Neuronal stem cell (in vitro differentiated cells): ENCODE measurements at regions not wholly inside any gene's neighbourhood (a gene's known extent, or its start where the extent isn't known, plus 50 kb on each side); places are given as distances from the start of the nearest gene placed in this dataset.

Experiments used
- DNase-seq: peaks from one replicate; pipeline ENCODE4 v3.0.0-alpha.2; 2013; ENCODE audit warnings: low spot score
- H2AFZ ChIP-seq: one replicate; pipeline ENCODE4 v1.6.1; 2013; ENCODE audit warnings: mild to moderate bottlenecking, low read length, inconsistent platforms
- H2AK5ac ChIP-seq: 2 replicates; pipeline ENCODE4 v1.6.1; 2013; ENCODE audit warnings: low read depth, mild to moderate bottlenecking, inconsistent platforms, low read length, moderate library complexity, mixed read lengths
- H2BK120ac ChIP-seq: 2 replicates; pipeline ENCODE4 v1.6.1; 2013; ENCODE audit warnings: low read depth, mild to moderate bottlenecking, inconsistent platforms, low read length, moderate library complexity, mixed read lengths
- H2BK12ac ChIP-seq: one replicate; pipeline ENCODE4 v1.6.1; 2013; ENCODE audit warnings: low read length, inconsistent platforms
- H2BK15ac ChIP-seq: 2 replicates; pipeline ENCODE4 v1.6.1; 2013; ENCODE audit warnings: mild to moderate bottlenecking, low read length, inconsistent platforms, mixed read lengths
- H2BK5ac ChIP-seq: one replicate; pipeline ENCODE4 v1.6.1; 2013; ENCODE audit warnings: inconsistent platforms, mild to moderate bottlenecking, low read length, moderate library complexity
- H3K14ac ChIP-seq: one replicate; pipeline ENCODE4 v1.6.1; 2013; ENCODE audit warnings: low read length, inconsistent platforms
- H3K18ac ChIP-seq: 2 replicates; pipeline ENCODE4 v1.6.1; 2013; ENCODE audit warnings: low read length, inconsistent platforms
- H3K23ac ChIP-seq: 2 replicates; pipeline ENCODE4 v1.6.1; 2013; ENCODE audit warnings: low read depth, mild to moderate bottlenecking, mixed read lengths, low read length, inconsistent platforms; ENCODE audit not compliant: poor library complexity
- H3K27ac ChIP-seq: replicated peaks from 3 replicates; pipeline ENCODE4 v1.5.1; 2013; ENCODE audit warnings: low read length, inconsistent platforms
- H3K27me3 ChIP-seq, 3 experiments: 2 replicates each; pipeline ENCODE4 v1.6.1; 2013; ENCODE audit warnings: low read length in 3 of 3, mild to moderate bottlenecking in 2 of 3, inconsistent platforms in 1 of 3, low read depth in 1 of 3, mixed read lengths in 1 of 3, moderate library complexity in 1 of 3; ENCODE audit not compliant: control insufficient read depth in 3 of 3, insufficient read depth in 3 of 3
- H3K36me3 ChIP-seq, 2 donors: replicated peaks in 1 of 2; 2 replicates each; pipeline ENCODE4 v1.6.1; 2013; ENCODE audit warnings: low read length in 2 of 2; ENCODE audit not compliant: control insufficient read depth in 2 of 2, insufficient read depth in 2 of 2
- H3K4ac ChIP-seq: 2 replicates; pipeline ENCODE4 v1.6.1; 2013; ENCODE audit warnings: inconsistent platforms, mild to moderate bottlenecking, low read length, moderate library complexity
- H3K4me1 ChIP-seq, 2 donors: 1 replicate in 1 of 2; 2 replicates in 1 of 2; pipeline ENCODE4 v1.6.1; 2013; ENCODE audit warnings: low read length in 2 of 2, low read depth in 1 of 2; ENCODE audit not compliant: control insufficient read depth in 2 of 2, insufficient read depth in 1 of 2
- H3K4me2 ChIP-seq: one replicate; pipeline ENCODE4 v1.6.1; 2013; ENCODE audit warnings: mild to moderate bottlenecking, low read length, inconsistent platforms; ENCODE audit not compliant: insufficient read depth, poor library complexity, severe bottlenecking
- H3K4me3 ChIP-seq, 2 donors: 2 replicates each; pipeline ENCODE4 v1.5.1; 2013; ENCODE audit warnings: low read length in 2 of 2, mild to moderate bottlenecking in 2 of 2, inconsistent platforms in 1 of 2, moderate library complexity in 1 of 2
- H3K79me1 ChIP-seq: one replicate; pipeline ENCODE4 v1.6.1; 2013; ENCODE audit warnings: low read depth, mild to moderate bottlenecking, inconsistent platforms, low read length, moderate library complexity
- H3K9ac ChIP-seq: one replicate; pipeline ENCODE4 v1.6.1; 2013; ENCODE audit warnings: mild to moderate bottlenecking, low read depth, low read length, inconsistent platforms; ENCODE audit not compliant: poor library complexity
- H3K9me3 ChIP-seq, 2 donors: replicated peaks in 1 of 2; 2 replicates each; pipeline versions ENCODE3 to v1.6.1; 2013; ENCODE audit warnings: low read length in 2 of 2, mild to moderate bottlenecking in 2 of 2, inconsistent platforms in 1 of 2, low read depth in 1 of 2, mixed read lengths in 1 of 2, moderate library complexity in 1 of 2; ENCODE audit not compliant: control insufficient read depth in 2 of 2, insufficient read depth in 1 of 2
- H4K8ac ChIP-seq: one replicate; pipeline ENCODE4 v1.6.1; 2013; ENCODE audit warnings: low read depth, mild to moderate bottlenecking, inconsistent platforms, low read length, moderate library complexity
- H4K91ac ChIP-seq: one replicate; pipeline ENCODE4 v1.6.1; 2013; ENCODE audit warnings: low read length, low read depth, mild to moderate bottlenecking, inconsistent platforms; ENCODE audit not compliant: poor library complexity
- WGBS, 2 donors: extraction: QIAGEN DNeasy Blood & Tissue Kit; methylation state at CpG; one replicate each; pipeline ENCODE4 v1.1.7; 2013; ENCODE audit warnings: missing lambda C conversion rate in 2 of 2, mixed read lengths in 1 of 2; ENCODE audit not compliant: insufficient read length in 2 of 2, insufficient replicate concordance in 1 of 2; ENCODE audit errors: extremely low coverage in 2 of 2; 5-methylcytosine and 5-hydroxymethylcytosine counted together

GRCh38 chr2:196256585-196256984 is 85.2 kb upstream of the STK17B start:
- Histone ChIP-seq H3K4me1 (peaks cover 0 to 2% of the 10 kb centered on the region in 2 donors), H3K9ac (no peak overlapping the region), H2BK12ac (no peak overlapping the region), H3K27me3 (no peaks in the 10 kb centered on the region), H2BK5ac (no peak overlapping the region), H4K91ac (no peak overlapping the region), H3K23ac (no peak overlapping the region), H3K36me3 (peaks cover 0 to 3% of the 10 kb centered on the region in 2 donors), H4K8ac (no peak overlapping the region), H3K27ac (no peak overlapping the region), H3K4ac (no peak overlapping the region), H2AFZ (no peak overlapping the region), H3K4me3 (no peak overlapping the region), H3K14ac (no peak overlapping the region), H3K9me3 (no peaks in the 10 kb centered on the region), H3K4me2 (no peak overlapping the region), H2BK15ac (no peak overlapping the region), H2AK5ac (no peak overlapping the region), H3K79me1 (no peaks in the 10 kb centered on the region), H2BK120ac (no peak overlapping the region), H3K18ac (no peak overlapping the region)
- no peak for DNase-seq
- WGBS, 2 donors, result no CpG with 5 or more reads among the region's 1 CpG

- H3K4me1 ChIP-seq, result peaks cover 0 to 2% of the 10 kb centered on the region in 2 donors
- no peaks in the 10 kb centered on the region for H3K79me1 ChIP-seq
- no CpG with 5 or more reads among the region's 3 CpGs for WGBS, 2 donors
- H2AFZ ChIP-seq, result no peak overlapping the region
- H3K36me3 ChIP-seq, result peaks cover 0 to 3% of the 10 kb centered on the region in 2 donors
- H4K91ac ChIP-seq, result no peak overlapping the region
- no peak overlapping the region for H2AK5ac ChIP-seq
- H2BK12ac ChIP-seq, result no peak overlapping the region
- H3K27ac ChIP-seq, result no peak overlapping the region
- no peak overlapping the region for H2BK5ac ChIP-seq
- no peak overlapping the region for H3K23ac ChIP-seq
- H3K4me3 ChIP-seq, result no peak overlapping the region
- no peak overlapping the region for H3K4ac ChIP-seq
- no peak overlapping the region for H4K8ac ChIP-seq
- H3K4me2 ChIP-seq, result no peak overlapping the region
- H2BK120ac ChIP-seq, result no peak overlapping the region
- H3K27me3 ChIP-seq, result no peaks in the 10 kb centered on the region
- no peaks in the 10 kb centered on the region for H3K9me3 ChIP-seq
- no peak for DNase-seq
- no peak overlapping the region for H3K18ac ChIP-seq
- no peak overlapping the region for H2BK15ac ChIP-seq
- no peak overlapping the region for H3K14ac ChIP-seq
- H3K9ac ChIP-seq, result no peak overlapping the region
Measured at GRCh38 chr2:196257086-196257485, 85.7 kb upstream of the STK17B start.

- H3K27me3 ChIP-seq, result no peaks in the 10 kb centered on the region
- H3K36me3 ChIP-seq, result peaks cover 0 to 3% of the 10 kb centered on the region in 2 donors
- H3K4me2 ChIP-seq, result no peak overlapping the region
- H3K79me1 ChIP-seq, result no peaks in the 10 kb centered on the region
- H3K9ac ChIP-seq, result no peak overlapping the region
- H3K23ac ChIP-seq, result no peak overlapping the region
- no peak overlapping the region for H3K27ac ChIP-seq
- no peak overlapping the region for H2BK5ac ChIP-seq
- H3K4me1 ChIP-seq, result peaks cover 0 to 2% of the 10 kb centered on the region in 2 donors
- no peak overlapping the region for H2BK12ac ChIP-seq
- H2AK5ac ChIP-seq, result no peak overlapping the region
- H3K4me3 ChIP-seq, result no peak overlapping the region
- H2AFZ ChIP-seq, result no peak overlapping the region
- H2BK15ac ChIP-seq, result no peak overlapping the region
- H3K9me3 ChIP-seq, result no peaks in the 10 kb centered on the region
- H4K91ac ChIP-seq, result no peak overlapping the region
- H3K14ac ChIP-seq, result no peak overlapping the region
- no peak overlapping the region for H4K8ac ChIP-seq
- H3K18ac ChIP-seq, result no peak overlapping the region
- no peak for DNase-seq
- H2BK120ac ChIP-seq, result no peak overlapping the region
- H3K4ac ChIP-seq, result no peak overlapping the region
Measured at GRCh38 chr2:196258407-196258806, 87.0 kb upstream of the STK17B start.

GRCh38 chr2:196259507-196260481 is 88.4 kb upstream of the STK17B start:
- H2BK15ac ChIP-seq, result no peak overlapping the region
- no peak overlapping the region for H3K4me2 ChIP-seq
- no peak overlapping the region for H2BK120ac ChIP-seq
- H3K27me3 ChIP-seq, result no peaks in the 10 kb centered on the region
- no peak overlapping the region for H3K14ac ChIP-seq
- no peak overlapping the region for H3K4me3 ChIP-seq
- no peak overlapping the region for H2BK5ac ChIP-seq
- WGBS, 2 donors, result no CpG with 5 or more reads among the region's 7 CpGs
- H3K9me3 ChIP-seq, result no peaks in the 10 kb centered on the region
- H4K8ac ChIP-seq, result no peak overlapping the region
- no peak for DNase-seq
- no peaks in the 10 kb centered on the region for H3K36me3 ChIP-seq
- H3K27ac ChIP-seq, result no peak overlapping the region
- H3K4ac ChIP-seq, result no peak overlapping the region
- no peak overlapping the region for H3K18ac ChIP-seq
- H2AK5ac ChIP-seq, result no peak overlapping the region
- H2AFZ ChIP-seq, result no peak overlapping the region
- H3K79me1 ChIP-seq, result no peaks in the 10 kb centered on the region
- H3K9ac ChIP-seq, result no peak overlapping the region
- H2BK12ac ChIP-seq, result no peak overlapping the region
- peaks cover 0 to 2% of the 10 kb centered on the region in 2 donors for H3K4me1 ChIP-seq
- no peak overlapping the region for H3K23ac ChIP-seq
- no peak overlapping the region for H4K91ac ChIP-seq
